HepG2 (cell line): ENCODE measurements at regions not wholly inside any gene's neighbourhood (a gene's known extent, or its start where the extent isn't known, plus 50 kb on each side); places are given as distances from the start of the nearest gene placed in this dataset.

Experiments used
- CAMTA2 ChIP-seq: sonication (generic); formaldehyde crosslinking; IDR thresholded peaks from 2 replicates; pipeline ENCODE4 v1.4.0; 2020; ENCODE audit warnings: mild to moderate bottlenecking, missing genetic modification reagents, borderline replicate concordance
- CENPBD1 ChIP-seq: sonication (generic); formaldehyde crosslinking; IDR thresholded peaks from 2 replicates; pipeline ENCODE4 v1.8.0; 2022; ENCODE audit warnings: missing genetic modification reagents, low read depth, mild to moderate bottlenecking, borderline replicate concordance
- CTCF ChIP-seq: sonication (generic); formaldehyde crosslinking; IDR thresholded peaks from 2 replicates; pipeline ENCODE4 v1.5.0; 2020; ENCODE audit warnings: mild to moderate bottlenecking, missing genetic modification reagents, moderate library complexity
- KDM1A ChIP-seq: IDR thresholded peaks from 2 replicates; pipeline ENCODE4 v1.6.1; 2016; ENCODE audit warnings: missing compliant biosample characterization
- NCOA5 ChIP-seq: sonication (generic); formaldehyde crosslinking; IDR thresholded peaks from 2 replicates; pipeline ENCODE4 v1.4.0; 2020; ENCODE audit warnings: missing genetic modification reagents
- REST ChIP-seq, 2 experiments: IDR thresholded peaks; 2 replicates each; pipeline ENCODE4 v1.6.1; 2011 to 2012; ENCODE audit warnings: low read length in 2 of 2, borderline replicate concordance in 1 of 2, low read depth in 1 of 2, mild to moderate bottlenecking in 1 of 2, moderate library complexity in 1 of 2
- RNF219 ChIP-seq: sonication (generic); formaldehyde crosslinking; IDR thresholded peaks from 2 replicates; pipeline ENCODE4 v1.5.0; 2020; ENCODE audit warnings: mild to moderate bottlenecking, missing genetic modification reagents
- TAF1 ChIP-seq: sonication (generic); formaldehyde crosslinking; IDR thresholded peaks from 2 replicates; pipeline ENCODE4 v1.4.0; 2020; ENCODE audit warnings: missing genetic modification reagents

- TF ChIP-seq RNF219 (CRISPR knock-in tag): no peak
- TF ChIP-seq CTCF (CRISPR knock-in tag): no peak
- TF ChIP-seq REST (IDR thresholded peaks at IDR 0.05; ENCODE audit: borderline replicate concordance in 1 of 2, low read depth in 1 of 2, low read length in 2 of 2): no peak
- no peak for TF ChIP-seq CENPBD1 (CRISPR knock-in tag)
- no peak for TF ChIP-seq CAMTA2 (CRISPR knock-in tag)
- TF ChIP-seq KDM1A (CRISPR knock-in tag): no peak
- TF ChIP-seq NCOA5 (CRISPR knock-in tag): no peak
- no peak for TF ChIP-seq TAF1 (CRISPR knock-in tag)
These were observed 192.3 kb downstream of the FGFR2 start for GRCh38 chr10:121405953-121406352.
